ENCODE measurements at regions not wholly inside any gene's neighbourhood (a gene's known extent, or its start where the extent isn't known, plus 50 kb on each side); places are given as distances from the start of the nearest gene placed in this dataset.

- TF ChIP-seq CTCF (conservative IDR thresholded peaks at IDR 0.05; ENCODE audit: low read depth in 2 of 2): no peak
- no peak for TF ChIP-seq JUNB (IDR thresholded peaks at IDR 0.05; ENCODE audit: unreplicated experiment)
- TF ChIP-seq POLR2AphosphoS5 (IDR thresholded peaks at IDR 0.05; ENCODE audit: low read depth): no peak
- TF ChIP-seq REST (IDR thresholded peaks at IDR 0.05; ENCODE audit: unreplicated experiment): no peak
- no peak for TF ChIP-seq EZH2 (IDR thresholded peaks at IDR 0.05; ENCODE audit: low read depth, unreplicated experiment)
Measured at GRCh38 chr13:85334187-85334586, 465.0 kb downstream of the SLITRK6 start.
